ENCODE measurements at regions not wholly inside any gene's neighbourhood (a gene's known extent, or its start where the extent isn't known, plus 50 kb on each side); places are given as distances from the start of the nearest gene placed in this dataset.

GRCh38 chr5:126166368-126166767, 256.8 kb upstream of the GRAMD2B start:
- WGBS: 94% methylated on average over 1 of the region's 1 CpG
- Histone ChIP-seq H3K4me3 (ENCODE audit: low read depth in 1 of 3, low read length in 3 of 3) (no peak overlapping the region), H3K9me3 (ENCODE audit: control insufficient read depth in 4 of 4, low read length in 3 of 4) (peaks cover 0 to 14% (median 9%) of the 10 kb centered on the region in 4 donors), H3K27me3 (ENCODE audit: control insufficient read depth in 4 of 4, insufficient read depth in 4 of 4, low read length in 3 of 4) (no peaks in the 10 kb centered on the region), H3K4me1 (ENCODE audit: control insufficient read depth in 4 of 4, insufficient read depth in 4 of 4, low read length in 3 of 4) (peaks cover 0 to 5% (median 0%) of the 10 kb centered on the region in 4 donors), H3K27ac (ENCODE audit: low read depth in 1 of 2, low read length in 2 of 2) (no peak overlapping the region), H3K36me3 (ENCODE audit: control insufficient read depth in 4 of 4, insufficient read depth in 3 of 4, low read depth in 1 of 4, low read length in 3 of 4) (no peaks in the 10 kb centered on the region), H3K9ac (ENCODE audit: low read depth in 1 of 2, low read length in 2 of 2) (no peak overlapping the region)
- no peak for DNase-seq (ENCODE audit: low spot score)
- TF ChIP-seq TAF1 (conservative IDR thresholded peaks at IDR 0.05): no peak
- no peak for TF ChIP-seq RAD21 (IDR thresholded peaks at IDR 0.05)
- TF ChIP-seq YY1 (IDR thresholded peaks at IDR 0.05): no peak
- no peak for TF ChIP-seq EGR1 (IDR thresholded peaks at IDR 0.05; ENCODE audit: low read depth in 2 of 2)
- TF ChIP-seq ATF3 (IDR thresholded peaks at IDR 0.05): no peak
- no peak for TF ChIP-seq HNF4G (IDR thresholded peaks at IDR 0.05)
- TF ChIP-seq FOXA1 (IDR thresholded peaks at IDR 0.05): no peak
- TF ChIP-seq FOXA2 (IDR thresholded peaks at IDR 0.05): no peak

- no peak overlapping the region for H3K4me3 ChIP-seq (ENCODE audit: low read depth in 1 of 3, low read length in 3 of 3)
- WGBS: 38% methylated on average over 1 of the region's 1 CpG
- DNase-seq (ENCODE audit: low spot score): no peak
- H3K27me3 ChIP-seq (ENCODE audit: control insufficient read depth in 4 of 4, insufficient read depth in 4 of 4, low read length in 3 of 4): no peaks in the 10 kb centered on the region
- no peaks in the 10 kb centered on the region for H3K36me3 ChIP-seq (ENCODE audit: control insufficient read depth in 4 of 4, insufficient read depth in 3 of 4, low read depth in 1 of 4, low read length in 3 of 4)
- no peak overlapping the region for H3K27ac ChIP-seq (ENCODE audit: low read depth in 1 of 2, low read length in 2 of 2)
- no peak for TF ChIP-seq CTCF (IDR thresholded peaks at IDR 0.05; ENCODE audit: low read depth, low read length, missing input control)
- TF ChIP-seq ZBTB33 (IDR thresholded peaks at IDR 0.05): peak; percentile 62
- TF ChIP-seq GABPA (IDR thresholded peaks at IDR 0.05 in 1 of 2, conservative IDR thresholded peaks at IDR 0.05 in 1 of 2): peak in 1 of 2 donors; percentile 26
- TF ChIP-seq JUND (IDR thresholded peaks at IDR 0.05): peak; percentile 22 to 51
- TF ChIP-seq REST (IDR thresholded peaks at IDR 0.05): peak; percentile 20
- TF ChIP-seq MAX (IDR thresholded peaks at IDR 0.05): peak; percentile 34
- peak; percentile 84 for TF ChIP-seq YY1 (IDR thresholded peaks at IDR 0.05)
- no peak for TF ChIP-seq HNF4G (IDR thresholded peaks at IDR 0.05)
- TF ChIP-seq HNF4A (conservative IDR thresholded peaks at IDR 0.05): peak; percentile 31 to 74
- TF ChIP-seq SP1 (IDR thresholded peaks at IDR 0.05): peak; percentile 61
- TF ChIP-seq FOXA2 (IDR thresholded peaks at IDR 0.05): peak; percentile 33
- no peak for TF ChIP-seq TAF1 (conservative IDR thresholded peaks at IDR 0.05)
- peak; percentile 47 to 87 for TF ChIP-seq EGR1 (IDR thresholded peaks at IDR 0.05; ENCODE audit: low read depth in 2 of 2)
- peak; percentile 26 to 32 for TF ChIP-seq RAD21 (IDR thresholded peaks at IDR 0.05)
- TF ChIP-seq NR2F2 (IDR thresholded peaks at IDR 0.05): no peak
- no peak for TF ChIP-seq ATF3 (IDR thresholded peaks at IDR 0.05)
- TF ChIP-seq FOXA1 (IDR thresholded peaks at IDR 0.05): peak; percentile 40
- peak; percentile 49 to 82 for TF ChIP-seq RXRA (IDR thresholded peaks at IDR 0.05)
- peaks cover 0 to 14% (median 9%) of the 10 kb centered on the region in 4 donors for H3K9me3 ChIP-seq (ENCODE audit: control insufficient read depth in 4 of 4, low read length in 3 of 4)
- no peak overlapping the region for H3K9ac ChIP-seq (ENCODE audit: low read depth in 1 of 2, low read length in 2 of 2)
- peaks cover 0 to 14% (median 0%) of the 10 kb centered on the region in 4 donors for H3K4me1 ChIP-seq (ENCODE audit: control insufficient read depth in 4 of 4, insufficient read depth in 4 of 4, low read length in 3 of 4)
Measured at GRCh38 chr5:126168785-126169184, 254.4 kb upstream of the GRAMD2B start.

Measured in liver (tissue), 8 donors.